Parathyroid adenoma (tissue), 2 donors: ENCODE measurements at regions not wholly inside any gene's neighbourhood (a gene's known extent, or its start where the extent isn't known, plus 50 kb on each side); places are given as distances from the start of the nearest gene placed in this dataset.

Experiments
- H2AFZ ChIP-seq: fragments of 300-600 bp; sonication (generic); one replicate; pipeline ENCODE4 v1.7.0; 2017; ENCODE audit warnings: antibody characterized with exemption, mild to moderate bottlenecking
- H3K27ac ChIP-seq: fragments of 300-600 bp; sonication (generic); one replicate; pipeline ENCODE4 v1.7.0; 2017
- H3K27me3 ChIP-seq: fragments of 300-600 bp; sonication (generic); one replicate; pipeline ENCODE4 v1.7.0; 2017; ENCODE audit warnings: low read length; ENCODE audit not compliant: control insufficient read depth, insufficient read depth
- H3K36me3 ChIP-seq: fragments of 300-600 bp; sonication (generic); one replicate; pipeline ENCODE4 v1.7.0; 2017; ENCODE audit warnings: low read length; ENCODE audit not compliant: control insufficient read depth, insufficient read depth
- H3K4me1 ChIP-seq: fragments of 300-600 bp; sonication (generic); one replicate; pipeline ENCODE4 v1.7.0; 2017; ENCODE audit warnings: control low read depth
- H3K4me2 ChIP-seq: fragments of 300-600 bp; sonication (generic); one replicate; pipeline ENCODE4 v1.7.0; 2017; ENCODE audit warnings: low read length
- H3K4me3 ChIP-seq: fragments of 300-600 bp; sonication (generic); one replicate; pipeline ENCODE4 v1.7.0; 2017; ENCODE audit warnings: low read depth, low read length
- H3K79me2 ChIP-seq: fragments of 300-600 bp; sonication (generic); one replicate; pipeline ENCODE4 v1.7.0; 2017; ENCODE audit warnings: control low read depth
- H3K9ac ChIP-seq: fragments of 300-600 bp; sonication (generic); one replicate; pipeline ENCODE4 v1.7.0; 2017; ENCODE audit warnings: mild to moderate bottlenecking
- H3K9me3 ChIP-seq: fragments of 300-600 bp; sonication (generic); one replicate; pipeline ENCODE4 v1.7.0; 2017; ENCODE audit warnings: low read length; ENCODE audit not compliant: control insufficient read depth
- TF ChIP-seq, protein P1 (sequence below): fragments of 300-600 bp; sonication (generic); IDR thresholded peaks from one replicate; pipeline ENCODE4 v1.7.0; 2017; ENCODE audit warnings: antibody characterized with exemption, mild to moderate bottlenecking
- donor health status: primary hyperparathyroidism.

DNA sequence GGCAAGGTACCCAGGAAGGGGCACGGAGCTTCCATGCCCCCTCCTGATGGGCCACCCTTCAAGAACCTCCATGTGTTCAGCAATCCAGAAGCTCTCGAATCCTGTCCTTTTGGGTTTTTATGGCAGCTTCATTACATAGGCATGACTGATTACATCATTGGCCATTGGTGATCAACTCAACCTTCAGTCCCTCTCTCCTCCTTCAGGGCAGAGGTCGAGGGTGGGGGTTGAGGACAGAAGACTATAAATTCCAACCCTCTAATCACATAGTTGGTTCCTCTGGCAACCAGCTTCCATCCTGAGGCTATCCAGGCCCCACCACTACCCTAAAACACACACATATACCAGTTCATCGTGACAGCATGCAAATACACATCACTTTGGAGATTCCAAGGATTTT, 135.7 kb downstream of the ZNF281 start:
- H3K4me3 ChIP-seq: no peak overlapping the region
- no peak overlapping the region for H3K27ac ChIP-seq
- H3K4me2 ChIP-seq: no peak overlapping the region
- TF ChIP-seq, protein P1, sequence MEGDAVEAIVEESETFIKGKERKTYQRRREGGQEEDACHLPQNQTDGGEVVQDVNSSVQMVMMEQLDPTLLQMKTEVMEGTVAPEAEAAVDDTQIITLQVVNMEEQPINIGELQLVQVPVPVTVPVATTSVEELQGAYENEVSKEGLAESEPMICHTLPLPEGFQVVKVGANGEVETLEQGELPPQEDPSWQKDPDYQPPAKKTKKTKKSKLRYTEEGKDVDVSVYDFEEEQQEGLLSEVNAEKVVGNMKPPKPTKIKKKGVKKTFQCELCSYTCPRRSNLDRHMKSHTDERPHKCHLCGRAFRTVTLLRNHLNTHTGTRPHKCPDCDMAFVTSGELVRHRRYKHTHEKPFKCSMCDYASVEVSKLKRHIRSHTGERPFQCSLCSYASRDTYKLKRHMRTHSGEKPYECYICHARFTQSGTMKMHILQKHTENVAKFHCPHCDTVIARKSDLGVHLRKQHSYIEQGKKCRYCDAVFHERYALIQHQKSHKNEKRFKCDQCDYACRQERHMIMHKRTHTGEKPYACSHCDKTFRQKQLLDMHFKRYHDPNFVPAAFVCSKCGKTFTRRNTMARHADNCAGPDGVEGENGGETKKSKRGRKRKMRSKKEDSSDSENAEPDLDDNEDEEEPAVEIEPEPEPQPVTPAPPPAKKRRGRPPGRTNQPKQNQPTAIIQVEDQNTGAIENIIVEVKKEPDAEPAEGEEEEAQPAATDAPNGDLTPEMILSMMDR: no peak
- no peaks in the 10 kb centered on the region for H3K27me3 ChIP-seq
- H3K79me2 ChIP-seq: no peaks in the 10 kb centered on the region
- no peaks in the 10 kb centered on the region for H3K36me3 ChIP-seq
- H3K4me1 ChIP-seq: no peaks in the 10 kb centered on the region
- no peak overlapping the region for H3K9ac ChIP-seq
- no peaks in the 10 kb centered on the region for H3K9me3 ChIP-seq
- H2AFZ ChIP-seq: no peak overlapping the region

DNA sequence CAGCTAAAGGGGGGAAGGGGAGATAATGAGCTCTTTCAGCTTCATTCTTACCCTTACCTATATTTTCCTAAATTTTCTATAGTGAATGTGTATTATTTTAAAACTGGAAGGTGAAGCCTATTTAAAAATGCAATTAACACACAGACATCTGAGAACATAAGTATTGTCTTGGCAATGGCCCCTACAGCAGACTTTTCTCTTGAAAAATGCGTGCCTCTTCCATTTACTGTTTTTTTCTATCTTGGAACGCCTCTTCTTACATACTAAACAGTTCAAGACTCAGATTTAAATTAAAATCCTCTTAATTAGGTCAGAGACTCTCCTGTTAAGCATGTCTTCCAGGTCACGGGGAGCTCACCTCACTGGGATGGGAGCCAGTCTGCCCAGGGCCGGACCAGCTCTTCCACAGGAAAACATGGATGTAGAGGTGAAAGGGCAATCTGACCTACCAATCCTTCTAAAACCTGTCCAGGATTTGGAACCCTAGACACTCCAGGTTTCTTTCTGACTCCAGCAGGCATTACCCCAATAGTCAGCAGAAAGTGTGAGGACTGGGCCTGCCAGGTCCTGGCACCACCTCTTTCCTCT, 137.3 kb downstream of the ZNF281 start:
- no peak overlapping the region for H3K9ac ChIP-seq
- H3K36me3 ChIP-seq: no peaks in the 10 kb centered on the region
- no peaks in the 10 kb centered on the region for H3K27me3 ChIP-seq
- H3K4me1 ChIP-seq: no peaks in the 10 kb centered on the region
- no peaks in the 10 kb centered on the region for H3K9me3 ChIP-seq
- H3K4me3 ChIP-seq: no peak overlapping the region
- TF ChIP-seq, protein P1: no peak
- no peak overlapping the region for H3K4me2 ChIP-seq
- H3K27ac ChIP-seq: no peak overlapping the region
- no peaks in the 10 kb centered on the region for H3K79me2 ChIP-seq
- no peak overlapping the region for H2AFZ ChIP-seq

DNA sequence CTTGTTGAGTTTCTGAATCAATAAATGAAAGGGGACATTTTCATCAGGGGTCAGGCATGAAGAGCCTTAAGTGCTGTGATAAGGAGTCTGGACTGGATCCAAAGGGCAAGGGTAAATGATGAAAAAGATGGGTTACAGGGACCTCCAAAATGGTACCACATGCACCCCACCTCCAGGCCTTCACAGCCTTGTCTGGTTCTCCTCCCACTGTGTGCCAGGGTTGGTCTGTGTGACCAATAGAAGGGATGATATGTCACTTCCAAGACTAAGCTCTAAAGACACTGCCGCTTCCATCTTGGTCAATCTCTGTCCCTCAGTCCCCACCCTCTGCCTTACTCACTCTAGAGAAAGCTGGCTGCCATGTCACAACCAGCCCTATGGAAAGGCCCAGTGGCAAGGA, 140.6 kb downstream of the ZNF281 start:
- H3K9me3 ChIP-seq: no peaks in the 10 kb centered on the region
- TF ChIP-seq, protein P1: no peak

DNA sequence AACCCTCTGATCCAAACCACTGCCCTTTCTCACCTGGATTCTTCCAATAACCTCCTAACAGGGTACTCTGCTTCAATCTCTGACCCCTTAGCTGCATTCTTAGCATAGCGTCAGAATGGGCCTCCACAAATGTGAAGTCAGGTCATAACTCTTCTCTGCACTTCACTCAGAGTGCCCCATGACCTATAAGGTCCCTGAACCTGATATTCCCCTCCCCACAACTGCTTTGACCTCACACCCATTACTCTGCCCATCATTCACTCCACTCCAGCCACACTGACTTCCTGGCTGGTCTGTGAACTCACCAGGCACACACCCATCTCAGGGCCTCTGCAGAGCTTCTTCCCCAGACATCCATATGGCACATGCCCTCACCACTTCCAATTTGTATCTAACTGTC, 141.9 kb downstream of the ZNF281 start:
- Histone ChIP-seq H2AFZ (no peak overlapping the region), H3K27me3 (no peaks in the 10 kb centered on the region), H3K9ac (no peak overlapping the region), H3K4me1 (no peaks in the 10 kb centered on the region), H3K4me3 (no peak overlapping the region), H3K4me2 (no peak overlapping the region), H3K27ac (no peak overlapping the region), H3K9me3 (no peaks in the 10 kb centered on the region), H3K36me3 (no peaks in the 10 kb centered on the region), H3K79me2 (no peaks in the 10 kb centered on the region)
- TF ChIP-seq, protein P1: no peak

More for the DNA sequence above, 140.6 kb downstream of the ZNF281 start:
- Histone ChIP-seq H3K27me3 (no peaks in the 10 kb centered on the region), H2AFZ (no peak overlapping the region), H3K27ac (no peak overlapping the region), H3K79me2 (no peaks in the 10 kb centered on the region), H3K9ac (no peak overlapping the region), H3K4me1 (no peaks in the 10 kb centered on the region), H3K4me3 (no peak overlapping the region), H3K4me2 (no peak overlapping the region), H3K36me3 (no peaks in the 10 kb centered on the region)

DNA sequence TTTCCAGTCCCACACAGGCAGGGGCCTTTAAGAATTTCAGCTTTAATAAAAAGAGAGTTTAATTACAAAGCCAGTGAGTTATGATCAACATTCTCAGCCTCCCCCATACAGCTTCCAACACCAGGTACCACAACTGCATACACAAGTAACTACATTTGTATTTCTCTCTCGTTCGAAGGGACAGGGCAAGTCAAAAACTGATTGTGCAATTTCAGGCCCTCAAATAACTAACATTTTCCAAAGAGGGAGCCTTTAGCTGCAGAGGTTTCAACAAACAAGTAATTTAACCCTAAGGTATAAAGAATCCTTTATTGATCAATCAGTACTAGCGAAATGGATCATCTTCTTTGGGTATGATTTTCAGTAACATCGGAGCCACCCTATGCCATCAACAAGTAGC, 142.4 kb downstream of the ZNF281 start:
- TF ChIP-seq, protein P1: no peak
- H3K36me3 ChIP-seq: no peaks in the 10 kb centered on the region
- no peaks in the 10 kb centered on the region for H3K9me3 ChIP-seq
- H2AFZ ChIP-seq: no peak overlapping the region
- no peaks in the 10 kb centered on the region for H3K27me3 ChIP-seq
- H3K4me3 ChIP-seq: no peak overlapping the region
- H3K79me2 ChIP-seq: no peaks in the 10 kb centered on the region
- H3K27ac ChIP-seq: no peak overlapping the region
- H3K4me2 ChIP-seq: no peak overlapping the region
- H3K9ac ChIP-seq: no peak overlapping the region
- H3K4me1 ChIP-seq: no peaks in the 10 kb centered on the region
